HEK293T (cell line): ENCODE measurements at regions not wholly inside any gene's neighbourhood (a gene's known extent, or its start where the extent isn't known, plus 50 kb on each side); places are given as distances from the start of the nearest gene placed in this dataset.

Source experiments
- ARNT ChIP-seq: fragments of 450-650 bp; IDR thresholded peaks from 2 replicates; pipeline ENCODE4 v1.6.1; 2017; ENCODE audit warnings: mild to moderate bottlenecking
- BHLHE40 ChIP-seq: fragments of 450-650 bp; IDR thresholded peaks from 2 replicates; pipeline ENCODE4 v1.6.1; 2016; ENCODE audit warnings: mild to moderate bottlenecking, moderate library complexity, borderline replicate concordance
- ELF4 ChIP-seq: fragments of 450-650 bp; IDR thresholded peaks from 2 replicates; pipeline ENCODE4 v1.6.1; 2017; ENCODE audit warnings: antibody characterized with exemption
- HDGF ChIP-seq: fragments of 450-650 bp; IDR thresholded peaks from 2 replicates; pipeline ENCODE4 v1.6.1; 2017; ENCODE audit warnings: antibody characterized with exemption, borderline replicate concordance
- L3MBTL2 ChIP-seq: fragments of 450-650 bp; conservative IDR thresholded peaks from 2 replicates; pipeline ENCODE4 v1.6.1; 2016; ENCODE audit warnings: mild to moderate bottlenecking
- LEF1 ChIP-seq: fragments of 450-650 bp; IDR thresholded peaks from 2 replicates; pipeline ENCODE4 v1.6.1; 2017; ENCODE audit warnings: mild to moderate bottlenecking, borderline replicate concordance
- NFRKB ChIP-seq: fragments of 450-650 bp; IDR thresholded peaks from 2 replicates; pipeline ENCODE4 v1.6.1; 2016; ENCODE audit warnings: mild to moderate bottlenecking, moderate library complexity
- PKNOX1 ChIP-seq: fragments of 450-650 bp; IDR thresholded peaks from 2 replicates; pipeline ENCODE4 v1.6.1; 2016
- SP1 ChIP-seq: fragments of 450-650 bp; IDR thresholded peaks from 2 replicates; pipeline ENCODE4 v1.6.1; 2017
- SUZ12 ChIP-seq: fragments of 450-650 bp; IDR thresholded peaks from 2 replicates; pipeline ENCODE4 v1.6.1; 2016; ENCODE audit warnings: mild to moderate bottlenecking
- TARDBP ChIP-seq: fragments of 450-650 bp; IDR thresholded peaks from 2 replicates; pipeline ENCODE4 v1.6.1; 2016
- ZNF384 ChIP-seq: fragments of 450-650 bp; IDR thresholded peaks from 2 replicates; pipeline ENCODE4 v1.6.1; 2016

- no peak for TF ChIP-seq BHLHE40
- no peak for TF ChIP-seq L3MBTL2
- no peak for TF ChIP-seq ELF4
- TF ChIP-seq HDGF = no peak
- TF ChIP-seq PKNOX1 = peak; percentile 43
- no peak for TF ChIP-seq SUZ12
- TF ChIP-seq TARDBP = no peak
- TF ChIP-seq NFRKB = no peak
- no peak for TF ChIP-seq SP1
- TF ChIP-seq ZNF384 = no peak
- no peak for TF ChIP-seq ARNT
- no peak for TF ChIP-seq LEF1
Observed at GRCh38 chr7:149664176-149664575, 109.2 kb downstream of the ZNF467 start.
